Natural killer cell (primary cell): ENCODE measurements at regions not wholly inside any gene's neighbourhood (a gene's known extent, or its start where the extent isn't known, plus 50 kb on each side); places are given as distances from the start of the nearest gene placed in this dataset.

Experiments used
- ATAC-seq, 3 donors: fragments of 150-1000 bp in 2 of 3; fragments of 200-7000 bp in 1 of 3; cut with Tn5 transposase; 1 replicate in 1 of 3; 2 replicates in 2 of 3; pipeline ENCODE4 v1.10.0; 2021; ENCODE audit warnings: mild to moderate bottlenecking in 2 of 3, moderate library complexity in 2 of 3
- DNase-seq, 2 donors: peaks; one replicate each; pipeline versions ENCODE4 v3.0.0 to v3.0.0-alpha.2; 2013 to 2021; ENCODE audit warnings: mixed read lengths in 1 of 2
- H3K27ac ChIP-seq: one replicate; pipeline ENCODE4 v1.5.1; 2013; ENCODE audit warnings: mild to moderate bottlenecking, low read length
- H3K27me3 ChIP-seq: one replicate; pipeline ENCODE4 v1.6.1; 2013; ENCODE audit warnings: low read length; ENCODE audit not compliant: control insufficient read depth, insufficient read depth
- H3K36me3 ChIP-seq: one replicate; pipeline ENCODE4 v1.6.1; 2013; ENCODE audit warnings: low read length; ENCODE audit not compliant: control insufficient read depth, insufficient read depth
- H3K4me1 ChIP-seq: one replicate; pipeline ENCODE4 v1.6.1; 2013; ENCODE audit warnings: low read length; ENCODE audit not compliant: control insufficient read depth, insufficient read depth
- H3K4me3 ChIP-seq: one replicate; pipeline ENCODE4 v1.5.1; 2013; ENCODE audit warnings: low read length
- H3K9me3 ChIP-seq: one replicate; pipeline ENCODE4 v1.6.1; 2013; ENCODE audit warnings: low read length; ENCODE audit not compliant: control insufficient read depth, insufficient read depth
- H3K27ac Mint-ChIP-seq, 2 donors: one replicate each; pipeline ENCODE4 v1.8.0; 2022; ENCODE audit warnings: mild to moderate bottlenecking in 2 of 2, mixed read lengths in 2 of 2, moderate library complexity in 1 of 2
- H3K27me3 Mint-ChIP-seq, 2 donors: one replicate each; pipeline ENCODE4 v1.8.0; 2022; ENCODE audit warnings: low read depth in 2 of 2, mixed read lengths in 2 of 2
- H3K36me3 Mint-ChIP-seq: one replicate; pipeline ENCODE4 v1.8.0; 2022; ENCODE audit warnings: mixed read lengths
- H3K4me1 Mint-ChIP-seq, 2 donors: one replicate each; pipeline ENCODE4 v1.8.0; 2022; ENCODE audit warnings: mixed read lengths in 2 of 2
- H3K4me3 Mint-ChIP-seq: one replicate; pipeline ENCODE4 v1.8.0; 2022; ENCODE audit warnings: mild to moderate bottlenecking, moderate library complexity, mixed read lengths
- H3K9me3 Mint-ChIP-seq, 2 donors: one replicate each; pipeline ENCODE4 v1.8.0; 2022; ENCODE audit warnings: mixed read lengths in 2 of 2
- WGBS: methylation state at CpG from one replicate; pipeline ENCODE4 v1.1.7; 2013; ENCODE audit warnings: missing lambda C conversion rate; ENCODE audit not compliant: insufficient coverage; 5-methylcytosine and 5-hydroxymethylcytosine counted together
- intact Hi-C: fragments of 100-400 bp; cut with micrococcal nuclease; formaldehyde crosslinking; loops from one replicate; pipeline ENCODE4 v1.14.2; 2022
- TF ChIP-seq, protein P1 (sequence below): fragments of 200-600 bp; IDR thresholded peaks from one replicate; pipeline ENCODE4 v1.8.0; 2022; ENCODE audit warnings: antibody characterized with exemption

DNA sequence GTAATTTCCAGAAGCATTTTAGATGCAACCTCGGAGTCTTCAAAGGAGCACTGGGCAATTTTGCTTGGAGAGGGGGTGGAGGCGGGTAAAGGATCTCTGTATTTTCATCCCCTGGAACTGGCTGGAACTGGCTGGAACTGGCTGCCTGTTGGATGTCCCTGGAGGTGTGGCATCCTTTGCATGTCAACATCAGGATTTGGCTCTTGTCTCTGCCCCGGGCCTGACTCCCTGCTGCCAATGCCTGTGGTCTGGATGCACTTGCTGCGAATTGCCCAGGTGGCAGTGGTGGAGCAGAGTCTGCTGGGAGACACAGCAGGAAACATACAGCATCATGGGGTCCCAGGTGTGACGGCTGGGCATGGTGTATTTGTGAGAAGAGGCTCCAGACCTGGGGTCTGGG is 391.3 kb downstream of the GADD45G start:
- Histone ChIP-seq H3K27ac (no peak overlapping the region), H3K4me3 (no peak overlapping the region), H3K27me3 (no peaks in the 10 kb centered on the region), H3K36me3 (no peaks in the 10 kb centered on the region), H3K9me3 (no peaks in the 10 kb centered on the region), H3K4me1 (peaks cover 17% of the 10 kb centered on the region)
- intact Hi-C loops, result no loop called here
- Mint-ChIP-seq H3K9me3 (no peaks in the 10 kb centered on the region), H3K4me1 (peaks cover 24 to 29% of the 10 kb centered on the region in 2 donors), H3K27ac (no peak overlapping the region), H3K4me3 (no peak overlapping the region), H3K36me3 (no peaks in the 10 kb centered on the region), H3K27me3 (no peaks in the 10 kb centered on the region)
- WGBS, result 87% methylated on average over 5 of the region's 5 CpGs
- TF ChIP-seq, protein P1, sequence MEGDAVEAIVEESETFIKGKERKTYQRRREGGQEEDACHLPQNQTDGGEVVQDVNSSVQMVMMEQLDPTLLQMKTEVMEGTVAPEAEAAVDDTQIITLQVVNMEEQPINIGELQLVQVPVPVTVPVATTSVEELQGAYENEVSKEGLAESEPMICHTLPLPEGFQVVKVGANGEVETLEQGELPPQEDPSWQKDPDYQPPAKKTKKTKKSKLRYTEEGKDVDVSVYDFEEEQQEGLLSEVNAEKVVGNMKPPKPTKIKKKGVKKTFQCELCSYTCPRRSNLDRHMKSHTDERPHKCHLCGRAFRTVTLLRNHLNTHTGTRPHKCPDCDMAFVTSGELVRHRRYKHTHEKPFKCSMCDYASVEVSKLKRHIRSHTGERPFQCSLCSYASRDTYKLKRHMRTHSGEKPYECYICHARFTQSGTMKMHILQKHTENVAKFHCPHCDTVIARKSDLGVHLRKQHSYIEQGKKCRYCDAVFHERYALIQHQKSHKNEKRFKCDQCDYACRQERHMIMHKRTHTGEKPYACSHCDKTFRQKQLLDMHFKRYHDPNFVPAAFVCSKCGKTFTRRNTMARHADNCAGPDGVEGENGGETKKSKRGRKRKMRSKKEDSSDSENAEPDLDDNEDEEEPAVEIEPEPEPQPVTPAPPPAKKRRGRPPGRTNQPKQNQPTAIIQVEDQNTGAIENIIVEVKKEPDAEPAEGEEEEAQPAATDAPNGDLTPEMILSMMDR, result no peak
- ATAC-seq (no peak), DNase-seq (no peak)

GRCh38 chr9:89996773-89997172 is 392.0 kb downstream of the GADD45G start:
- no peak for DNase-seq
- intact Hi-C loops, result no loop called here
- no peaks in the 10 kb centered on the region for H3K36me3 Mint-ChIP-seq
- H3K36me3 ChIP-seq, result no peaks in the 10 kb centered on the region
- no peak overlapping the region for H3K4me3 ChIP-seq
- H3K27me3 ChIP-seq, result no peaks in the 10 kb centered on the region
- no peaks in the 10 kb centered on the region for H3K9me3 ChIP-seq
- TF ChIP-seq, protein P1, result no peak
- H3K27ac Mint-ChIP-seq, result no peak overlapping the region
- peaks cover 24 to 29% of the 10 kb centered on the region in 2 donors for H3K4me1 Mint-ChIP-seq
- ATAC-seq, result no peak
- H3K4me3 Mint-ChIP-seq, result no peak overlapping the region
- no peaks in the 10 kb centered on the region for H3K9me3 Mint-ChIP-seq
- H3K4me1 ChIP-seq, result peaks cover 17% of the 10 kb centered on the region
- H3K27me3 Mint-ChIP-seq, result no peaks in the 10 kb centered on the region
- no peak overlapping the region for H3K27ac ChIP-seq
- whole genome bisulfite sequencing, result 99% methylated on average over 3 of the region's 3 CpGs

GRCh38 chr9:89998633-89999032 is 393.8 kb downstream of the GADD45G start:
- Histone ChIP-seq H3K9me3 (no peaks in the 10 kb centered on the region), H3K36me3 (no peaks in the 10 kb centered on the region), H3K27me3 (no peaks in the 10 kb centered on the region), H3K4me1 (peaks cover 17% of the 10 kb centered on the region), H3K4me3 (no peak overlapping the region), H3K27ac (peak overlapping the region; percentile 73)
- ATAC-seq (no peak), DNase-seq (no peak)
- no peaks in the 10 kb centered on the region for H3K9me3 Mint-ChIP-seq
- no peaks in the 10 kb centered on the region for H3K36me3 Mint-ChIP-seq
- 100% methylated on average over 3 of the region's 3 CpGs for WGBS
- H3K4me3 Mint-ChIP-seq, result peak overlapping the region; percentile 58
- peaks cover 24 to 29% of the 10 kb centered on the region in 2 donors for H3K4me1 Mint-ChIP-seq
- no peaks in the 10 kb centered on the region for H3K27me3 Mint-ChIP-seq
- H3K27ac Mint-ChIP-seq, result peak overlapping the region in 1 of 2 donors; percentile 62
- TF ChIP-seq, protein P1, result no peak
- intact Hi-C loops, result no loop called here

- no peaks in the 10 kb centered on the region for H3K9me3 Mint-ChIP-seq
- intact Hi-C loops, result no loop called here
- no peaks in the 10 kb centered on the region for H3K36me3 Mint-ChIP-seq
- DNase-seq (no peak), ATAC-seq (no peak)
- Histone ChIP-seq H3K27me3 (no peaks in the 10 kb centered on the region), H3K36me3 (no peaks in the 10 kb centered on the region), H3K4me3 (no peak overlapping the region), H3K4me1 (peaks cover 17% of the 10 kb centered on the region), H3K27ac (peak overlapping the region; percentile 73), H3K9me3 (no peaks in the 10 kb centered on the region)
- H3K4me3 Mint-ChIP-seq, result peak overlapping the region; percentile 72
- TF ChIP-seq, protein P1, result no peak
- peak overlapping the region; percentile 14 to 62 for H3K27ac Mint-ChIP-seq
- WGBS, result 76% methylated on average over 3 of the region's 3 CpGs
- peaks cover 24 to 29% of the 10 kb centered on the region in 2 donors for H3K4me1 Mint-ChIP-seq
- H3K27me3 Mint-ChIP-seq, result no peaks in the 10 kb centered on the region
These were observed 394.3 kb downstream of the GADD45G start for GRCh38 chr9:89999176-89999533.
